ENCODE measurements at regions not wholly inside any gene's neighbourhood (a gene's known extent, or its start where the extent isn't known, plus 50 kb on each side); places are given as distances from the start of the nearest gene placed in this dataset.

- H3K4me3 ChIP-seq: no peak overlapping the region
- peaks cover 47% of the 10 kb centered on the region for H3K27me3 ChIP-seq (ENCODE audit: low read depth)
- intact Hi-C loops (cut with micrococcal nuclease): no loop called here
- no peaks in the 10 kb centered on the region for H3K36me3 ChIP-seq
- no peak for DNase-seq
- no peak overlapping the region for H3K27ac ChIP-seq (replicated peaks)
- TF ChIP-seq CTCF (IDR thresholded peaks at IDR 0.05; ENCODE audit: borderline replicate concordance): no peak
- no peaks in the 10 kb centered on the region for H3K9me3 ChIP-seq (replicated peaks)
- H3K4me1 ChIP-seq: no peaks in the 10 kb centered on the region
These were observed 121.1 kb downstream of the AIPL1 start for GRCh38 chr17:6313835-6314234.

DNA sequence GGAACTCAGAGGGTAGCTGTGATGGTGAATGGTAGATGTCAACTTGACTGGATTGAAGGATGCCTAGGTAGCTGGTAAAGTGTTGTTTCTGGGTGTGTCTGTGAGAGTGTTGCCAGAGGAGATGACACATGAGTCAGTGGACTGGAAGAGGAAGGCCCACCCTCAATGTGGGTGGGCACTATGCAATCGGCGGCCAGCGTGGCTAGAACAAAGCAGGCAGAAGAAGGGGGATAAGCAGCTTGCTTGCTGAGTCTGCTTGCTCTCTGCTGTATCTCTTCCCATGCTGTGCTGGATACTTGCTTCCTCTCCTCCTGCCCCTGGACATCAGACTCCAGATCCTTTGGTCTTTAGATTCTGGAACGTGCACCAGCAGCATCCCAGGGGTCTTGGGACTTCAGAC lies 128.1 kb downstream of the AIPL1 start:
- H3K9me3 ChIP-seq (replicated peaks): no peaks in the 10 kb centered on the region
- H3K4me3 ChIP-seq: no peak overlapping the region
- no peaks in the 10 kb centered on the region for H3K4me1 ChIP-seq
- DNase-seq: no peak
- intact Hi-C loops (cut with micrococcal nuclease): no loop called here
- no peak overlapping the region for H3K27ac ChIP-seq (replicated peaks)
- H3K36me3 ChIP-seq: no peaks in the 10 kb centered on the region
- TF ChIP-seq CTCF (IDR thresholded peaks at IDR 0.05; ENCODE audit: borderline replicate concordance): no peak
- peaks cover 46% of the 10 kb centered on the region for H3K27me3 ChIP-seq (ENCODE audit: low read depth)

DNA sequence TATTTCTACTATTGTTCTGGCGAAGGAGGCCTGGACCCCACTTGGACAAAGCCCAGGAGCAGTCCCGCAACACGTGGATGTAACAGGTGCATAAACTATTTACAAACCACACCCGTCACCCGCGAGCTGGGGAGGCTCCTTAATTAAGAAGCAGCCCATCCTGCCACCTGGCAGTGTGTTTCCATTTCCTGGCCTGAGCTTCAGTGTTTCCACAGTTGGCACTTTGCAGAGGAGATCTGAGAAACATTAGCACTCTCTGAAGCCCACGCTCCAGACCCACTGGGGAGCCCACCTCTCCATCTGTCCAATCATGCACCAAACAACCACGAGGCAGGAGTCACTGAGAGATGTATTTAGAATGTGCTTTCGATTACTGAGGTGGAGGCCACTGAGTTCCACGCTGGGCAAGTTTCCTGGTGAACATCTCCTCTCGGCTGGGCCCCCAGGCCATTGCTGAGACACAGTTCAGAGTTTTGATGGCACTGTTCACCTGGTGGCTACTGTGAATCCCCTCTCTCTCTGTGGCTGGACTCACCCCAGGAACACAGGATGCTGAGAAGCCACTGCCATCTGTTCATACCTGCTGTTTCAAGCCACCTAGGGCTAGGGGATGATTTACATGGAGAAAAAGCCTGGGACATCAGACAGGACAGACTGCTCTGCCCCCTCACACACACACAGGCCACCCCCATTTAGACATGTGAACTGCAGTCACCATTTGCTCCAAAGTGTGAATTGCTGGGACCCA lies 129.1 kb downstream of the AIPL1 start:
- no peak for DNase-seq
- intact Hi-C loops (cut with micrococcal nuclease): no loop called here
- Histone ChIP-seq H3K9me3 (replicated peaks) (no peaks in the 10 kb centered on the region), H3K36me3 (no peaks in the 10 kb centered on the region), H3K4me1 (no peaks in the 10 kb centered on the region), H3K4me3 (no peak overlapping the region), H3K27ac (replicated peaks) (no peak overlapping the region), H3K27me3 (ENCODE audit: low read depth) (peaks cover 53% of the 10 kb centered on the region)
- TF ChIP-seq CTCF (IDR thresholded peaks at IDR 0.05; ENCODE audit: borderline replicate concordance): no peak

GRCh38 chr17:6304894-6305612 lies 129.9 kb downstream of the AIPL1 start:
- Histone ChIP-seq H3K27me3 (ENCODE audit: low read depth) (peaks cover 49% of the 10 kb centered on the region), H3K4me1 (no peaks in the 10 kb centered on the region), H3K9me3 (replicated peaks) (no peaks in the 10 kb centered on the region), H3K36me3 (no peaks in the 10 kb centered on the region), H3K27ac (replicated peaks) (no peak overlapping the region), H3K4me3 (no peak overlapping the region)
- intact Hi-C loops (cut with micrococcal nuclease): no loop called here
- TF ChIP-seq CTCF (IDR thresholded peaks at IDR 0.05; ENCODE audit: borderline replicate concordance): no peak
- no peak for DNase-seq

DNA sequence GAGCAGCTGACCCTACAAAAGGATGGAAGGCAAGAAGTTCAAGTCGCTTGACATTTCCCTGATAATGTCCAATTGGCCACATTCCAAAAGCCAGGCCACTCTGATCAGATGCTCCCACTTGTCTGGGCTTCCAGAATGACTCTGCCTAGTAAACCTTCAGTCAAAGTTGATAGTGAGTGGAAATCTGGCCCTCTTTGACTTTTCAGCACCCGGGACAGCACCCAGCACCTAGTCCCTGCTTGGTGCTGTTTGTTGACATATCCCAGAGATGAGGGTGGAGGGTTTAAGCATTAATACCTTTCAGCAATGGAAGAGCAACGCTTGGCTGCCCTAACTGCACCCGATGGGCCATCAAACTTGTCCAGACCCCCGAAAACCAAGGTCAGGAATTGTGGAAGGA lies 131.3 kb downstream of the AIPL1 start:
- peaks cover 49% of the 10 kb centered on the region for H3K27me3 ChIP-seq (ENCODE audit: low read depth)
- H3K9me3 ChIP-seq (replicated peaks): no peaks in the 10 kb centered on the region
- H3K4me1 ChIP-seq: no peaks in the 10 kb centered on the region
- DNase-seq: peak; percentile 23
- H3K27ac ChIP-seq (replicated peaks): no peak overlapping the region
- intact Hi-C loops (cut with micrococcal nuclease): no loop called here
- no peak overlapping the region for H3K4me3 ChIP-seq
- TF ChIP-seq CTCF (IDR thresholded peaks at IDR 0.05; ENCODE audit: borderline replicate concordance): no peak
- H3K36me3 ChIP-seq: no peaks in the 10 kb centered on the region
